Body of pancreas (tissue), 4 donors: ENCODE measurements at regions not wholly inside any gene's neighbourhood (a gene's known extent, or its start where the extent isn't known, plus 50 kb on each side); places are given as distances from the start of the nearest gene placed in this dataset.

ENCODE experiments used
- POLR2A ChIP-seq, 3 donors: fragments of 450-650 bp; IDR thresholded peaks; one replicate each; pipeline ENCODE4 v1.6.1; 2016; ENCODE audit warnings: antibody characterized with exemption in 3 of 3, mild to moderate bottlenecking in 2 of 3
- TF ChIP-seq, protein P1 (sequence below), 7 experiments: fragments of 450-650 bp in 4 of 7; fragments of 200-600 bp in 3 of 7; sonication (generic) in 3 of 7; IDR thresholded peaks; one replicate each; pipeline ENCODE4 v1.5.1; 2016 to 2019; ENCODE audit warnings: antibody characterized with exemption in 7 of 7

GRCh38 chr4:137065311-137065710 lies 467.0 kb downstream of the PCDH18 start:
- TF ChIP-seq, protein P1, sequence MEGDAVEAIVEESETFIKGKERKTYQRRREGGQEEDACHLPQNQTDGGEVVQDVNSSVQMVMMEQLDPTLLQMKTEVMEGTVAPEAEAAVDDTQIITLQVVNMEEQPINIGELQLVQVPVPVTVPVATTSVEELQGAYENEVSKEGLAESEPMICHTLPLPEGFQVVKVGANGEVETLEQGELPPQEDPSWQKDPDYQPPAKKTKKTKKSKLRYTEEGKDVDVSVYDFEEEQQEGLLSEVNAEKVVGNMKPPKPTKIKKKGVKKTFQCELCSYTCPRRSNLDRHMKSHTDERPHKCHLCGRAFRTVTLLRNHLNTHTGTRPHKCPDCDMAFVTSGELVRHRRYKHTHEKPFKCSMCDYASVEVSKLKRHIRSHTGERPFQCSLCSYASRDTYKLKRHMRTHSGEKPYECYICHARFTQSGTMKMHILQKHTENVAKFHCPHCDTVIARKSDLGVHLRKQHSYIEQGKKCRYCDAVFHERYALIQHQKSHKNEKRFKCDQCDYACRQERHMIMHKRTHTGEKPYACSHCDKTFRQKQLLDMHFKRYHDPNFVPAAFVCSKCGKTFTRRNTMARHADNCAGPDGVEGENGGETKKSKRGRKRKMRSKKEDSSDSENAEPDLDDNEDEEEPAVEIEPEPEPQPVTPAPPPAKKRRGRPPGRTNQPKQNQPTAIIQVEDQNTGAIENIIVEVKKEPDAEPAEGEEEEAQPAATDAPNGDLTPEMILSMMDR (IDR thresholded peaks at IDR 0.05), result no peak
- no peak for TF ChIP-seq POLR2A (IDR thresholded peaks at IDR 0.05)
